Endodermal cell (in vitro differentiated cells): ENCODE measurements at regions not wholly inside any gene's neighbourhood (a gene's known extent, or its start where the extent isn't known, plus 50 kb on each side); places are given as distances from the start of the nearest gene placed in this dataset.

ENCODE experiments used
- DNase-seq: peaks from one replicate; pipeline ENCODE4 v3.0.0-alpha.2; 2017
- H3K27ac ChIP-seq: 2 replicates; pipeline ENCODE4 v1.5.1; 2013; ENCODE audit warnings: mild to moderate bottlenecking, low read depth, low read length, moderate library complexity
- H3K27me3 ChIP-seq: 2 replicates; pipeline ENCODE4 v1.6.1; 2013; ENCODE audit warnings: mild to moderate bottlenecking, low read length, moderate library complexity; ENCODE audit not compliant: insufficient read depth, control insufficient read depth, poor library complexity, severe bottlenecking
- H3K36me3 ChIP-seq: 2 replicates; pipeline ENCODE4 v1.7.0; 2013; ENCODE audit warnings: mild to moderate bottlenecking, low read length, moderate library complexity; ENCODE audit not compliant: control insufficient read depth, insufficient read depth
- H3K4me1 ChIP-seq: one replicate; pipeline ENCODE4 v1.7.0; 2013; ENCODE audit warnings: low read length; ENCODE audit not compliant: control insufficient read depth, insufficient read depth
- H3K4me3 ChIP-seq: 2 replicates; pipeline ENCODE4 v1.5.1; 2013; ENCODE audit warnings: mild to moderate bottlenecking, low read length, moderate library complexity
- H3K9ac ChIP-seq: 2 replicates; pipeline ENCODE4 v1.6.1; 2013; ENCODE audit warnings: mild to moderate bottlenecking, low read length, moderate library complexity; ENCODE audit not compliant: poor library complexity, severe bottlenecking; ENCODE audit errors: extremely low read depth
- H3K9me3 ChIP-seq: 2 replicates; pipeline ENCODE4 v1.6.1; 2013; ENCODE audit warnings: mild to moderate bottlenecking, low read length, moderate library complexity; ENCODE audit not compliant: control insufficient read depth
- H3K27ac Mint-ChIP-seq: 2 replicates; pipeline ENCODE4 v1.8.0; 2020; ENCODE audit warnings: mixed read lengths
- H3K27me3 Mint-ChIP-seq: 2 replicates; pipeline ENCODE4 v1.8.0; 2021; ENCODE audit warnings: mild to moderate bottlenecking, mixed read lengths; ENCODE audit not compliant: insufficient read depth
- H3K36me3 Mint-ChIP-seq: 2 replicates; pipeline ENCODE4 v1.8.0; 2020; ENCODE audit warnings: low read depth, mixed read lengths
- H3K4me1 Mint-ChIP-seq: 2 replicates; pipeline ENCODE4 v1.8.0; 2020; ENCODE audit warnings: mixed read lengths
- H3K4me3 Mint-ChIP-seq: 2 replicates; pipeline ENCODE4 v1.8.0; 2020; ENCODE audit warnings: mild to moderate bottlenecking, moderate library complexity, mixed read lengths
- H3K9me3 Mint-ChIP-seq: 2 replicates; pipeline ENCODE4 v1.8.0; 2020; ENCODE audit warnings: mild to moderate bottlenecking, mixed read lengths
- CTCF ChIP-seq: fragments of 200-600 bp; sonication (generic); conservative IDR thresholded peaks from 2 replicates; pipeline ENCODE4 v1.5.0; 2021; ENCODE audit warnings: antibody characterized with exemption, mild to moderate bottlenecking
- WGBS, 2 experiments: methylation state at CpG; one replicate each; pipeline versions ENCODE4 v1.1.5 to v1.1.7; 2013; ENCODE audit warnings: missing lambda C conversion rate in 2 of 2, mixed read lengths in 1 of 2; ENCODE audit not compliant: insufficient coverage in 1 of 2, insufficient read length in 1 of 2; 5-methylcytosine and 5-hydroxymethylcytosine counted together

GRCh38 chr2:226410247-226410835, 389.3 kb downstream of the IRS1 start:
- no peak overlapping the region for H3K4me3 ChIP-seq
- no peak overlapping the region for H3K27ac ChIP-seq
- Mint-ChIP-seq H3K27ac (no peak overlapping the region), H3K27me3 (no peaks in the 10 kb centered on the region), H3K4me3 (no peak overlapping the region), H3K36me3 (no peaks in the 10 kb centered on the region), H3K4me1 (peaks cover 10% of the 10 kb centered on the region), H3K9me3 (no peaks in the 10 kb centered on the region)
- H3K27me3 ChIP-seq = no peaks in the 10 kb centered on the region
- no CpG with 5 or more reads among the region's 4 CpGs for WGBS, 2 experiments
- H3K9me3 ChIP-seq = no peaks in the 10 kb centered on the region
- no peak for TF ChIP-seq CTCF
- DNase-seq = no peak
- H3K36me3 ChIP-seq = no peaks in the 10 kb centered on the region
- no peaks in the 10 kb centered on the region for H3K4me1 ChIP-seq
- H3K9ac ChIP-seq = no peak overlapping the region

GRCh38 chr2:226409134-226409533, 390.5 kb downstream of the IRS1 start:
- TF ChIP-seq CTCF = no peak
- H3K4me1 ChIP-seq = no peaks in the 10 kb centered on the region
- Mint-ChIP-seq H3K9me3 (no peaks in the 10 kb centered on the region), H3K27me3 (no peaks in the 10 kb centered on the region), H3K36me3 (no peaks in the 10 kb centered on the region), H3K4me1 (peaks cover 10% of the 10 kb centered on the region), H3K27ac (no peak overlapping the region), H3K4me3 (no peak overlapping the region)
- no peaks in the 10 kb centered on the region for H3K9me3 ChIP-seq
- 100% methylated on average over 1 of the region's 1 CpG for WGBS, 2 experiments
- no peak overlapping the region for H3K9ac ChIP-seq
- no peaks in the 10 kb centered on the region for H3K36me3 ChIP-seq
- H3K27ac ChIP-seq = no peak overlapping the region
- no peak overlapping the region for H3K4me3 ChIP-seq
- DNase-seq = no peak
- H3K27me3 ChIP-seq = no peaks in the 10 kb centered on the region

GRCh38 chr2:226408141-226408540, 391.5 kb downstream of the IRS1 start:
- H3K4me3 ChIP-seq = no peak overlapping the region
- Mint-ChIP-seq H3K4me1 (peaks cover 10% of the 10 kb centered on the region), H3K4me3 (no peak overlapping the region), H3K36me3 (no peaks in the 10 kb centered on the region), H3K27me3 (no peaks in the 10 kb centered on the region), H3K27ac (no peak overlapping the region), H3K9me3 (no peaks in the 10 kb centered on the region)
- H3K9me3 ChIP-seq = no peaks in the 10 kb centered on the region
- TF ChIP-seq CTCF = no peak
- no peaks in the 10 kb centered on the region for H3K27me3 ChIP-seq
- no peaks in the 10 kb centered on the region for H3K4me1 ChIP-seq
- no peak overlapping the region for H3K9ac ChIP-seq
- no peak for DNase-seq
- H3K27ac ChIP-seq = no peak overlapping the region
- H3K36me3 ChIP-seq = no peaks in the 10 kb centered on the region
- WGBS, 2 experiments = 79 to 86% methylated on average over 2 to 4 of the region's 4 CpGs
